HG03571 (cell line): ENCODE measurements at regions not wholly inside any gene's neighbourhood (a gene's known extent, or its start where the extent isn't known, plus 50 kb on each side); places are given as distances from the start of the nearest gene placed in this dataset.
"Not testable (repeated sequence)": the region's sequence is repeated elsewhere in the genome, so short reads cannot be mapped to it uniquely, and the experiment has no call there.

ENCODE experiments used
- ATAC-seq: cut with Tn5 transposase; IDR thresholded peaks from one replicate; pipeline ENCODE4 v1.9.1; 2021; ENCODE audit not compliant: unreplicated experiment

DNA sequence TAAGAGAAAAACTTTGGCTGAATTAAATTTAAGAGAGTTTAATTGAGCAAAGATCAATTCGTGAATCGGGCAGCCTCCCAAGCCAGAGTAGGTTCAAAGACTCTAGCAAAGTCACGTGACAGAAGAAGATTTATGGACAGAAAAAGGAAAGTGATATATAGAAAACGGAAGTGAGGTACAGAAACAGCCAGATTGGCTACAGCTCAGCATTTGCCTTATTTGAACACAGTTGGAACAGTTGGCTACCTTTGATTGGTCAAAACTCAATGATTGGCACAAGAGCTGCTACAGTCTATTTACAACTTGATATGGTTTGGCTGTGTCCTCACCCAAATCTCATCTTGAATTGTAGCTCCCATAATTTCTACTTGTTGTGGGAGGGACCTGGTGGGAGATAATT lies 102.6 kb downstream of the PLG start:
- ATAC-seq = no peak

DNA sequence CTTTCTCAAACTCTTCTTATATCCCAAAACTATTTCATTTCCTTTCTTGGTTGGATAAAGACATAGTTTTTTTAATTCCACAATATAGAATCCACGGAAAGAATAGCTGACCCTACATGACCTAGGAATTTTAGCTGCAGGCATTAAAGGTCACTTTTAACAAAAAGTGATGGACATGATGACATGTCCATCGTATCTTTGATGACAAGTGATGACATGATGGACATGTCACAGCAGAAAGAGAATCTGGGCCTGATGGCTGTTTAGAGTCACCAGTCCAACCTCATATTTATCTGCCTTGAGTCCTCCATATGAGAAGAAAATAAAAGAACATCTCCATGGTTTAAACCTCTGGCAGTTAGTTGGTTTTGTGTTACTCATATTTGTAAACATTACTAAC lies 106.2 kb downstream of the PLG start:
- ATAC-seq = no peak

DNA sequence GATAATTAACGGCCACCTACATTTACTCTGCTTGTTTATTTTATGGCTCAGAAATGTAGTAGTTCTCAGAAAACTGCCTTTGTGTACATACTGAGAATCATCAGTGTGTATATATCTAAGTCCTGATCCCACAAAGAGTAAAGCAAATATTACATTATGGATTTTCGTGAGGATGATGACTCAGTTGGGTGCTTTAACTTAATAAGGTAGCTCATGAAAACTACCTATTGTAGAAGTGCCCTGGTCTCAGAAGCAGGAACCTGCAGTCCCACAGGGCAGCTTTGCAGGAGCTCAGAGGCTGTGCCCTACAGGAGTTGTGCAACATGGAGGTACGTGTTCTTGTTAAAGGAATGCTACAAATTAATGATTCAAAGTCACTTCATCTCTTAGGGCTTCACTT lies 108.2 kb downstream of the PLG start:
- no peak for ATAC-seq

DNA sequence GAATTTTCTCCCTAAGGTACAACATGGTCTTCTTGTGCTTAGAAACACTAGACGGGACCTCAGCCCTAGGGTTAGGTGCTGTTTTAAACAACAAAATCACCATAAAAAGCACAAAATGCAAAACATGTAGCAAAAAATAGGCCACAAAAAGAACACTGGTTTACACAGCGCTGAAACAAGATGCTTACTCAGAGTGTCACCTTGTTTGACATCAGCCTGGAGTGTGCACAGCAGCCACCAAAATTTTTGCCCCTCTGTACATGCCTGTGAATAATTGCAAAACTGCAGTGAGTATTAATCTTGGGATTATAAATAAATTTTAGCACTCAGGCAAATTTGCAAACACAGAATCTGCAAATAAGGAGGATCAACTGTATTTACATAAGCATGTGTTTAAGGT lies 110.1 kb downstream of the PLG start:
- ATAC-seq = no peak

DNA sequence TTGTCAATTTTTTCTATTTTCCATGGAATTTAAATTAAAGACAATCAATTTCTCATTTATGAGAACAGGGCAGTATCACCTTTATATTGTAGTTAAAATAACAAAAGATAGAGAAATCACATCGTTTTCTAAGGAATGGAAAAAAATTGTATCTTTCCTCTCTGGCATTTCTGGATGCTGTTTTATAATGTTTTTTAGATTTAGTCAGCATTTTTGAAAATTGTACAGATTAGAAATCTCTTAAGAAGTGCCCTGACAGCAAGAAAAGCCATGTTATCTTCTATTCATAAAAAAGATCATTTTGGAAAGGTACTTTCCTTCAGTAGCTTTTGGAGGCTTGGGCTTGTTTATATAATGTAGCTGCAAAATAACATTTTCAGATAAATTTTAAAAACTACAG lies 116.9 kb downstream of the PLG start:
- no peak for ATAC-seq

DNA sequence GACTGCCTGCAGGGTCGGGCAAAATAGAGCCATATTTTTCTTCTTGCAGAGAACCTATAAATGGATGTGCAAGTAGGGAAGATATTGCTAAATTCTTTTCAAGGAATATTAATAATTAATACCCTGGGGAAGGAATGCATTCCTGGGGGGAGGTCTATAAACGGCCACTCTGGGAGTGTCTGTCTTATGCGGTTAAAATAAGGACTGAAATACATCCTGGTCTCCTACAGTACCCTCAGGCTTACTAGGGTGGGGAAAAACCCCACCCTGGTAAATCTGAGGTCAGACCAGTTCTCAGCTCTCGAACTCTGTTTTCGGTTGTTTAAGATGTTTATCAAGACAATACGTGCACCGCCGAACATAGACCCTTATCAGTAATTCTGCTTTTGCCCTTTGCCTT lies 118.6 kb downstream of the PLG start:
- not testable (repeated sequence) for ATAC-seq

DNA sequence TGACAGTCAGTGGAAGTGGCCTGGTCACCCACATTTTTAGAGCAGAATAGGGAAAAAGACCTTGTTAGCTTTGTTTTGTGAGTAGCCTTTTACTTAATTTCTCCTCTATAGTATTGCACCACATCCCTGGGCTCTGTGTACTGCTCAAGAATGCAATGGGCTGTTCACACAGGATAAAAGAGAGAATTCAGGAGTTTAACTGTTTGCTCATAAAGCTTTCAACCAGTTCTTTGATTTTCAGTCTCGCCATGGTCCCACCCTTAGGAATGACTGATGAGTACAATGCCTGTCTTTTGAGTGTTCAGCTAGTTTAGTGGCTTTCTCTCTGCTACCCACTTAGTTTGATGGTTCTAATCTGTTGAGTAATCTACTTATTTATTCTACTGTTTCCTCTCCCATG lies 129.7 kb downstream of the PLG start:
- no peak for ATAC-seq

DNA sequence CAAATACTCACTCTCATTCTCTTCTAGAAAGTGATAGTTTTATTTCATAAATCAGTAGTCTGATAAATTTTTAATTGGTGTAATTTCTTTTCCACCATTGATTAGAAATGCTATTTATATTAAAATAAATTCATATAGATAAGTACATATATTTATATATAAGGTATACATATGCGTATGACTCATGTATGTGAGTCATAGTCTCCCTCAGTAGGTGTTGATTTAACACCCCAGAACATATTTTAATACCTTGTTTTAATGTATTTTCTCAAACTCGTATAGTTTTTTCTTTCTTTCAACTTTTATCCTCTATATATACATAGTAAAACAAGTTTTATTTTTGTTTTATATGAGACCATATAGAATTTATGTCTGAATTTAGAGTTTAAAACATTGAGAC lies 130.4 kb downstream of the PLG start:
- ATAC-seq = no peak

DNA sequence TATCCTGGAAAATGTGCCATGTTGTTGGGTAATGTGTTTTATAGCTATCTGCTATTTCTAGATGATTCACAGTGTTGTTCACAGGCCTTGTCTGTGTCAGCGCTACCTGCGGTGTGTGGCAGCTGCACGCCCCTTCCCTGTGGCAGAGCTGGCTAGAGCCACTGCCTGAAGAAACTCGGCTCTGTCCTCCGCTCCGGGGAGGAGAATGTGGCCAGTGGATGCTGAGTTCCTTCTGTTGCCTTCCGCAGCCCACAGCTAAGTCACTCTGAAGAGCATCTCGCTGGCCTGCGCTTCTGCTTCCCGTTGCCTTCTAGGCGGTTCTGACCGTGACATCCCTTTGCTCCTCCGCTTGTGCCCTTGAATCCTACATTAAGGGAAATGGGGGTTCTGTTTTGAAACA lies 135.1 kb downstream of the PLG start:
- no peak for ATAC-seq

DNA sequence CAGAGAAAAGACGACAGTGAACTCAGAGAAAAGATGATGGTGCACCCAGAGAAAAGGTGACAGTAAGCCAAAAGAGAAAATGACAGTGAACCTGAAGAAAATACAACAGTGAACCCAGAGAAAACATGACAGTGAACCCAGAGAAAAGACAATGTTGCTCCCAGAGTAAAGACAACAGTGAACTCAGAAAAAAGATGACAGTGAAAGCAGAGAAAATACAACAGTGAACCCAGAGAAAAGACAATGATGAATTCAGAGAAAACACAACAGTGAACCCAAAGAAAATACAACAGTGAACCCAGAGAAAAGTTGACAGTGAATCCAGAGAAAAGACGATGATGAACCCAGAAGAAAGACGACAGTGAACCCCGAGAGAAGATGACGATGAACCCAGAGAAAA lies 140.5 kb upstream of the MAP3K4 start:
- ATAC-seq = no peak

DNA sequence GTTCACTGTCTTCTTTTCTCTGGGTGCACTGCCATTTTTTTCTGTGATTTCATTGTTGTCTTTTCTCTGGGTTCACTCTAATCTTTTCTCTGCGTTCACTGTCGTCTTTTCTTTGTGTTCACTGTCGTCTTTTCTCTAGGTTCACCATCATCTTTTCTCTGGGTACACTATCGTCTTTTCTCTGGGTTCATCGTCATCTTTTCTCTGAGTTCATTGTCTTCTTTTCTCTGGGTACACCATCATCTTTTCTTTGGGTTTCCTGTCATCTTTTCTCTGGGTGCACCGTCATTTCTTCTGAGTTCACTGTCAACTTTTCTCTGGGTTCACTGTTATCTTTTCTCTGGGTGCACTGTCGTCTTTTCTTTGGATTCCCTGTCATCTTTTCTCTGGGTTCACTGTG lies 137.6 kb upstream of the MAP3K4 start:
- no peak for ATAC-seq

DNA sequence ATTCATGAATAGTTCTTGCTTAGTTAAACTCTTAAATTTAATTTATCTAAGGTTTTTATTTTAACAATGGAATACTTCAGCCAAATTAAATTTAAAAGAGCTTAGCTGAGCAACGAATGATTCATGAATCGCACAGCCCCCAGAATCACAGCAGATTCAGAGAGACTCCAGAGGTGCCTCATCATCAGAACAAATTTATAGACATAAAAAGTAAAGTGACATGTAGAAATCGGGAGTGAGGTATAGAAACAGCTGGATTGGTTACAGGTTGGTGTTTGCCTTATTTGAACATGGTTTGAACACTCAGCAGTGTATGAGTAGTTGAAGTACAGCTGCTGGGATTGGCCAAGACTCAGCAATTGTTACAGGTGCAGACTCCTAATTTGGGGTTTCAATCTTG lies 132.7 kb upstream of the MAP3K4 start:
- no peak for ATAC-seq

DNA sequence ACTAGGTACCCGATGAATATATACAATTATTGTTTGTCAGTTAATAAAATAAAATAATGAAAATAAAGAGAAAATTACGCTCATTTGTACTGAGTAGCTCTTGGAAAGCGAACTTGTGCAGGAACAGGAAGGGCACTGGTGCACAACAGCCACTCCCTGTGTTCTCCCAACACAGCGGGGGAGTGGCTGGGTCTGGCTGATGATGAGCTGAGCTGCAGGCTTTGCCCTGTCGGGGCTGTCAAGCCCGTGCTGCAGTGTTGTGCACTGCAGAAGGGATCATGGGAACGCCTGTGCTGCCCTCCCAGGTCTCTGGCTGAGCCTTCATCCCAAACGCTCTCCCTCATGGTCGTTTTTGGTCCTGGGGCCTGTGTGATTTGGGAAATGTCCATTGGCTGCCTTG lies 131.7 kb upstream of the MAP3K4 start:
- ATAC-seq = no peak

DNA sequence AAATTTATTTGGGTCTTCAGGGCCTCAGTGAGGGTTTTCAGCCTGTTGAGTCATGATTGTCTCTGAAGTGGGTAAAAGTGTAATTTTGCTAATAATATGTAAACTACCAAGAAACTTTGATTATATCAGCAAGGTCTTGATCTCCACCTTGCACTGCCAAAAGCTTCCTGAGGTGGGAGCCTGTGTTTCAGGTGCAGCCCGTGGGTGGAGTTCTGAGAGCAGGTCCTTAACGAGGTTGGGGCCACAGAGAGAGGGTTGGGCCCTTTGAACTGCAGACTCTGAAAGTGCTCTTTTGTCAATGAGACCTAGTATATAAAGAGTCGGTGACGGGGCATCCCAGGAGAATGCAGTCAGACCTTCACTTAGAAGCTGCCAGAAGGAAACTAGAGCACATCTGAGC lies 129.7 kb upstream of the MAP3K4 start:
- no peak for ATAC-seq

DNA sequence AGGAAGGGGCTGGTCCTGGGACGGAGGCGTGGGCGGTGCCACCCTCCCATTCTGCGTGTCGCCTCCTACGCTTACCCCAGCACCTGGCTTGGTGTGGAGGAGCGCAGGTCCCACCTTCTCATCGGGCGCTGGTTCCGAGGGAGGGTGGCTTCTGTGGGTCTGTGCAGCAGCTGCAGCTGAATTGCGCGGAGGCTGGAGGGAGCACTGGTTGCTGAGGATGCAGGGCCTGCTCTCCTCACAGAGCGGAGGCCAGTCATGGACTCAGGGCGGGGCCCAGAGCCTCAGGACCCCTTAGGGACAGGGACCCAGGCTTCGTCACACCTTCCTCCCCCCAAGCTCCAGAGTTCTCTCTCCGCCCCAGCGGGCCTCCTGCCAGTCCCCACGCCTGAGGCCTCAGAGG lies 127.8 kb upstream of the MAP3K4 start:
- ATAC-seq = no peak

DNA sequence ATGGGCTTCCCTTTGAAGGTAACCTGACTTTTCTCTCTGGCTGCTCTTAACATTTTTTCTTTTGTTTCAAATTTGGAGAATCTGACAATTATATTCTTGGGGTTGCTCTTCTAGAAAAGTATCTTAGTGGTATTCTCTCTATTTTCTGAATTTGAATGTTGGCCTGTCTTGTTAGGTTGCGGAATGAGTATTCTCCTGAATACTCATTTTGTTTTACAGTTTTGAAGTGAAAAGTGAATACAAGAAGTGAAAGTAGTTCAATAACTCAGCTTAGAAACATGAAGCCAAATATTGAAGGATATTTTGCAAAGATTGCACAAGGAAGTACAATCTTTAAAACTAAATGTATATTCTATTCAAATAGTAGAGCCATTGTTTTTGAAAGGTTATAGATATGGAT lies 120.2 kb upstream of the MAP3K4 start:
- no peak for ATAC-seq

DNA sequence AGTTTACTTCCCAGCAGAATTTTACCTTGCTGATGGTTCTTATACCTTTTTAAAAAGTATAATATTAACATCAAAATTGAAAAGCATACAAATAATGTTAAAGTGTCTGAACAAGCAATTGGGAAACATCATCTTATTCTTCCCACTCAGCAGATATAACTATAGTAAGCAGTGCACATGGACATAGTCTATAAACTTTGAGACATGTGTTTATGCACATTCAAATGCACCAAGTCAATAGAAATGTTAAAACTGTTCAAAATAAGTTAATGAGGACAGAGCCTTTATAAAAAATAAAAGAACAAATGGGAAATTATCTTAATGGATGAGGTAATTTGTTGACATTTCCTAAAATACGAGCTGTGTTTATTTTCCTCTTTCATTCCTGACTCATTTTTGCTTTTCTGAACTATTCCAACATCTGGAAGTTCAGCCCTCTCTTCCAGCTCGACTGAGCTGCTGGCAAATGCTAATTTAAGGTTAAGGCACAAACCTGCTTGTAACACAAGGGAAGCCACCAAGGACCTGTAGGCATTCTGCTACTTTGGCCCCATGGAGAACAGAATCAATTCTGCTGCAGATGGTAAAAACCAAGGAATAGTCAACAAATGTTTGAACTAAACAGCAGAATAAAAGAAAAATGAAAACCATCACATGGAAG lies 110.3 kb upstream of the MAP3K4 start:
- no peak for ATAC-seq

DNA sequence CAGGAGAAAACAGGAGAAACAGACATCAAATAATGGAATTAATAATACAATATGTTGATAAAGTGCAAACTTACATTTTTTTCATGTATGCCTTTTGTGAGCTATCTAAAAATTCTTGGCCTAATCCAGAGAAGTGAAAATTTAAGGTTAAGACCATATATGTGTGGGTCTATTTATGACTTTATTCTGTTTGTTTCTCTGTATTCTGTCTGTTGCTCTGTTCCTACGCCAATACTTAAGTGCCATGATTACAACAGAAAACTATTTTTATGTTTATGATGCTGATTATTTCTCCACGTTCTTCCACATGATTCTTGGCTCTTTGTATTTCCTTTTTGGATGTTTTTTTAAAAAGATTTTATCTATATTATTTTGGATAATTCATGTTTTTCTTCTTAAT lies 109.6 kb upstream of the MAP3K4 start:
- ATAC-seq = no peak

DNA sequence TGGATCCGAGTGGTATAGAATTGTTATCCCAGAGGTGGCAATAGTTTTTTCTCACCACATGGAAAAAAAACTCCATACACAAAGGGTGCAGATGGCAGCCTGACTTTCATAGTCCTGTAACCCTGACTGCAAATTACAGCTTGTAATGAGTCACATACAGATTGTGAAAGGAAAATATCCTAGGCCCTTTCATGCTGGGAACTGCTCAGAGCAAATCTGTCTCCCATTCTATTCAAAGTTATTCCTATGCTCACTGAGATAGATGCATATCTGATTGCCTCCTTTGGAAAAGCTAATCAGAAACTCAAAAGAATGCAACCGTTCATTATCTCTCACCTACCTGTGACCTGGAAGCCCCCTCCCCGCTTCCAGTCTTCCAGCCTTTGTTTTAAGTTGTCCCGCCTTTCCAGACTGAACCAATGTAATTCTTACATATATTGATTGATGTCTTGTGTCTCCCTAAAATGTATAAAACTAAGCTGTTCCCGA lies 108.7 kb upstream of the MAP3K4 start:
- no peak for ATAC-seq

DNA sequence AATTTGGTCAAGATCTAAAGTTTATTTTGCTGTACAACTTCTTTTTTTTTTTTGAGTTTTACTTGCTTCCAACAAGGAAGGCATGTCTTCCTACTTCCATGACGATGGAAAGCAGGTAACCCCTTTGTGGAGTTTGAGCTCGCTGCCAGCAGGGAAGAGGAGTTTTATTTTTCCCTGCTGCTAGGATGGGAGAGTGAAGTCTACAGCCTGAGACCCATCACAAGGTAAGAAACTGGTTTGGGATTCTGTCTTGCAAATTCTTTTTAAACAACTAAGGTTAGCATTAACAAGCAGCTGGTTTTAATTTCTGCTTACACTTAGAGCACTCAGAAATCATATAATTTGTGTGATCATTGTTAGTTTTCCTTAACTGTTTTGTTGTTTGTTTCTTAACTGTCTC lies 108.0 kb upstream of the MAP3K4 start:
- ATAC-seq = no peak

DNA sequence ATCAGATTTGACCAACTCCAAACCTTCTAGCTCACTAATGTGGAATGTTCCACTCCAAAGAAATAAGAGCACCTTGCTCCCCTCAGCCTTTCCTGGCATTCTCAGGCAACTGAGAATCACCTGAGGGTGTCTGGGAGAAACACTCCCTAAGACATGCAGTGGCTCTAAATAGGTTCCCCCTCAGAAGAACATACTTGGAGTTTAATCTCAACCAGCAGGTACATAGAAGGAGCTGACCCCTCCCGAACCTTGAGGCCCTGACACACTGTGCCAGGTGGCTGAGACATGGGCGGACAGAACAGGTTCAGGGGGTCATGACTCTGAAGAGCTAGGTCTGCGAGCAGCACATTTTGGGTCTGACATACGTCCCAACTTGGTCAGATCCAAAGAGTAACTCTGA lies 107.6 kb upstream of the MAP3K4 start:
- no peak for ATAC-seq

DNA sequence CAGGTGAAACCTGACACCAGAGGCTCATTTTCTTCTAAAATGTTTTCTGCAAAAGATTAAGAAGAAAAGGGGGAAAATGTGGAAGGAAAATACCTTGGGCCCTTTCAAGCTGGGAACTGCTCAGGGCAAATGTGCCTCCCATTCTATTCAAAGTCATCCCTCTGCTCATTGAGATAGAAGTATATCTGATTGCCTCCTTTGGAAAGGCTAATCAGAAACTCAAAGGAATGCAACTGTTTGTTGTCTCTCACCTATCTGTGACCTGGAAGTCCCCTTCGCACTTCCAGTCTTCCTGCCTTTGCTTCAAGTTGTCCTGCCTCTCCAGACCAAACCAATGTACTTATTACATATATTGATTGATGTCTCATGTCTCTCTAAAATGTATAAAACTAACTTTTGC lies 102.4 kb upstream of the MAP3K4 start:
- ATAC-seq = not testable (repeated sequence)

DNA sequence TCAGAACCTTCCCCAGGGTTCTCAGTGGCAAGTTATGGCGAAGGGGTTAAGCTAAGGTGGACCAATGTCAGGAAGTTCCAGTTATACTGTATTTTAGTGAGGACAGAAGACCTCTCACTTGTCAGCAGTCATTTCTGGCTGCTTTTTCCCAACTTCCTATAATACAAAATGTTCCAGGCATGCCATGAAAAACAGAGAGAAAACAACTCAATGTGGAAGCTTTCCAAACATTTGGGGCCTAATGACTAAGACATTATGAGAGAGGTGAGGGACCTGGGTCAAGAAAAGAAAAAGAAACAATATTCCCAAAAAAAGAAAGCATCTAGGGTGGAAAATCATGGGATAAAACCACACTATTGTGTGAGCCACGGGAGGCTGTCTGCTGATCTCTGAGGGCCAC lies 99.9 kb upstream of the MAP3K4 start:
- ATAC-seq = no peak

DNA sequence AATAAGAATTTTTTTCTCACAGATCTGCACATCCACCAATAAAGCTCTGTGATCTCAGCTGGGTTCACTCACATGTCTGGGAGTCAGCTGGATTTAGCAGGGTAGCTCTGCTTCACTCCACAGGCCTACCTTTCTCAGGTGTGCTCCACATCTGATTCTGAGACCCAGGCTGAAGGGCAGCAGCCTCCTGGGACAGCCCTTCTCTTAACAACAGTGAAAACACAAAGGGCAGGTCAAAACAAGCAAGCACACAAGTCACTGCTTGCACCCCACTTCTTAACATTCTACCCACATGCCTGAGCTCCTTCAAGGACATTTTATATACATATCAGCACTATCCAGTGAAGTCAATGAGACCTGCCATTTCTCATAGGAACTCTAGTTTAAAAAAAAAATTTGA lies 96.0 kb upstream of the MAP3K4 start:
- ATAC-seq = no peak
